IPS-15b (cell line): ENCODE measurements at regions not wholly inside any gene's neighbourhood (a gene's known extent, or its start where the extent isn't known, plus 50 kb on each side); places are given as distances from the start of the nearest gene placed in this dataset.

Source experiments
- H3K27me3 ChIP-seq: one replicate; pipeline ENCODE4 v1.6.1; 2013; ENCODE audit warnings: low read length; ENCODE audit not compliant: control insufficient read depth, insufficient read depth
- H3K36me3 ChIP-seq: one replicate; pipeline ENCODE4 v1.6.1; 2013; ENCODE audit warnings: low read length; ENCODE audit not compliant: control insufficient read depth, insufficient read depth
- H3K4me1 ChIP-seq: one replicate; pipeline ENCODE4 v1.6.1; 2013; ENCODE audit warnings: mild to moderate bottlenecking, low read length; ENCODE audit not compliant: control insufficient read depth, insufficient read depth
- H3K4me3 ChIP-seq: one replicate; pipeline ENCODE4 v1.5.1; 2013; ENCODE audit warnings: low read depth, low read length
- H3K9ac ChIP-seq: one replicate; pipeline ENCODE4 v1.6.1; 2013; ENCODE audit warnings: low read depth, mild to moderate bottlenecking, low read length
- H3K9me3 ChIP-seq: one replicate; pipeline ENCODE4 v1.6.1; 2013; ENCODE audit warnings: mild to moderate bottlenecking, low read length; ENCODE audit not compliant: control insufficient read depth, insufficient read depth

GRCh38 chr7:50834031-50834535, 51.4 kb upstream of the GRB10 start:
- Histone ChIP-seq H3K4me1 (no peaks in the 10 kb centered on the region), H3K36me3 (no peaks in the 10 kb centered on the region)

GRCh38 chr7:50832744-50833143, 50.0 kb upstream of the GRB10 start:
- Histone ChIP-seq H3K4me3 (no peak overlapping the region), H3K9ac (no peak overlapping the region), H3K4me1 (no peaks in the 10 kb centered on the region), H3K27me3 (peaks cover 4% of the 10 kb centered on the region), H3K9me3 (no peaks in the 10 kb centered on the region), H3K36me3 (no peaks in the 10 kb centered on the region)

More at GRCh38 chr7:50834031-50834535, 51.4 kb upstream of the GRB10 start:
- H3K9ac ChIP-seq, result no peak overlapping the region
- peaks cover 4% of the 10 kb centered on the region for H3K27me3 ChIP-seq
- no peaks in the 10 kb centered on the region for H3K9me3 ChIP-seq
- no peak overlapping the region for H3K4me3 ChIP-seq
